ENCODE measurements at regions not wholly inside any gene's neighbourhood (a gene's known extent, or its start where the extent isn't known, plus 50 kb on each side); places are given as distances from the start of the nearest gene placed in this dataset.
"Not testable (repeated sequence)": the region's sequence is repeated elsewhere in the genome, so short reads cannot be mapped to it uniquely, and the experiment has no call there.

GRCh38 chr4:28113586-28113985 is 1252.9 kb downstream of the STIM2 start:
- TF ChIP-seq POLR2A (IDR thresholded peaks at IDR 0.05; ENCODE audit: low read length); GATA1 (IDR thresholded peaks at IDR 0.05; ENCODE audit: low read depth, low read length): not testable (repeated sequence)
